Esophagus squamous epithelium (tissue), 4 donors: ENCODE measurements at regions not wholly inside any gene's neighbourhood (a gene's known extent, or its start where the extent isn't known, plus 50 kb on each side); places are given as distances from the start of the nearest gene placed in this dataset.

Experiments used
- CTCF ChIP-seq, 6 experiments: fragments of 450-650 bp in 4 of 6; fragments of 200-600 bp in 2 of 6; sonication (generic) in 2 of 6; IDR thresholded peaks; one replicate each; pipeline ENCODE4 v1.5.1; 2016 to 2019; ENCODE audit warnings: antibody characterized with exemption in 6 of 6, mild to moderate bottlenecking in 4 of 6, moderate library complexity in 4 of 6
- POLR2A ChIP-seq, 4 donors: fragments of 450-650 bp; IDR thresholded peaks; one replicate each; pipeline ENCODE4 v1.6.1; 2017; ENCODE audit warnings: antibody characterized with exemption in 4 of 4, mild to moderate bottlenecking in 4 of 4, moderate library complexity in 3 of 4

GRCh38 chr11:44507491-44507890 is 58.0 kb upstream of the CD82 start:
- TF ChIP-seq CTCF (IDR thresholded peaks at IDR 0.05) = no peak
- TF ChIP-seq POLR2A (IDR thresholded peaks at IDR 0.05) = no peak
